Gastrocnemius medialis (tissue), 4 donors: ENCODE measurements at regions not wholly inside any gene's neighbourhood (a gene's known extent, or its start where the extent isn't known, plus 50 kb on each side); places are given as distances from the start of the nearest gene placed in this dataset.

Source experiments
- ATAC-seq, 2 donors: fragments of 150-250 bp; one replicate each; pipeline ENCODE4 v1.9.1; 2016
- DNase-seq, 2 donors: peaks; one replicate each; pipeline ENCODE4 v3.0.0-alpha.2; 2019
- H3K27ac ChIP-seq, 4 donors: fragments of 200-600 bp; sonication (generic); 1 replicate in 1 of 4; 2 replicates in 3 of 4; pipeline ENCODE4 v1.5.1; 2016 to 2018; ENCODE audit warnings: mild to moderate bottlenecking in 2 of 4, moderate library complexity in 1 of 4
- H3K27me3 ChIP-seq, 3 donors: fragments of 200-600 bp; sonication (generic) in 2 of 3; 1 replicate in 1 of 3; 2 replicates in 2 of 3; pipeline versions ENCODE4 v1.5.1 to v1.6.0; 2016 to 2019; ENCODE audit warnings: mild to moderate bottlenecking in 1 of 3, moderate library complexity in 1 of 3
- H3K36me3 ChIP-seq, 2 donors: fragments of 200-600 bp; sonication (generic) in 1 of 2; one replicate each; pipeline ENCODE4 v1.5.1; 2017 to 2018
- H3K4me1 ChIP-seq, 2 donors: fragments of 200-600 bp; sonication (generic) in 1 of 2; one replicate each; pipeline ENCODE4 v1.5.1; 2016 to 2017; ENCODE audit warnings: mild to moderate bottlenecking in 2 of 2
- H3K4me3 ChIP-seq, 4 donors: fragments of 200-600 bp; sonication (generic) in 3 of 4; 1 replicate in 1 of 4; 2 replicates in 3 of 4; pipeline ENCODE4 v1.5.1; 2016 to 2019; ENCODE audit warnings: mild to moderate bottlenecking in 2 of 4
- H3K9me3 ChIP-seq, 3 donors: fragments of 200-600 bp; sonication (generic) in 2 of 3; 1 replicate in 1 of 3; 2 replicates in 2 of 3; pipeline ENCODE4 v1.5.1; 2016 to 2019
- CTCF ChIP-seq, 5 experiments: fragments of 450-650 bp in 3 of 5; fragments of 200-600 bp in 2 of 5; sonication (generic) in 2 of 5; IDR thresholded peaks in 4 of 5; conservative IDR thresholded peaks in 1 of 5; 1 replicate in 4 of 5; 2 replicates in 1 of 5; pipeline ENCODE4 v1.5.1; 2016 to 2019; ENCODE audit warnings: antibody characterized with exemption in 5 of 5, mild to moderate bottlenecking in 3 of 5, moderate library complexity in 3 of 5
- POLR2A ChIP-seq, 2 donors: fragments of 450-650 bp; IDR thresholded peaks; one replicate each; pipeline ENCODE4 v1.6.1; 2017; ENCODE audit warnings: antibody characterized with exemption in 2 of 2, mild to moderate bottlenecking in 2 of 2, moderate library complexity in 2 of 2
- in situ Hi-C, 4 donors: fragments of 200-750 bp; cut with MboI; loops; one replicate each; pipeline versions ENCODE4 v1.15.0 to v1.8.0; 2017; ENCODE audit warnings: low sequenced_read_pairs in 4 of 4
- intact Hi-C: fragments of 100-400 bp; cut with DNase I; formaldehyde crosslinking; loops from one replicate; pipeline ENCODE4 v1.15.1; 2023; ENCODE audit warnings: low total_unique reads

- peak; percentile 58 to 69 for ATAC-seq
- peak overlapping the region; percentile 32 to 69 (median 60) for H3K27ac ChIP-seq
These were observed 125.6 kb upstream of the LGALSL start for GRCh38 chr2:64328415-64328722.

GRCh38 chr2:64328756-64329155 is 125.2 kb upstream of the LGALSL start:
- peak overlapping the region; percentile 7 to 69 (median 44) for H3K27ac ChIP-seq
- H3K4me1 ChIP-seq: peaks cover 27 to 42% of the 10 kb centered on the region in 2 donors
- TF ChIP-seq CTCF (IDR thresholded peaks at IDR 0.05 in 4 of 5, conservative IDR thresholded peaks at IDR 0.05 in 1 of 5): no peak
- no peak for TF ChIP-seq POLR2A (IDR thresholded peaks at IDR 0.05)
- H3K4me3 ChIP-seq: no peak overlapping the region
- no peak for ATAC-seq
- in situ Hi-C loops (loop anchor here (5.0 to 25.0 kb wide), 3 partner anchors 281 to 559 kb away; no protein-coding TSS in a partner anchor), intact Hi-C loops (loop anchor here (5.0 kb wide), 1 partner anchor 281 kb away; no protein-coding TSS in a partner anchor)
- no peaks in the 10 kb centered on the region for H3K9me3 ChIP-seq
- H3K27me3 ChIP-seq: no peaks in the 10 kb centered on the region
- DNase-seq: no peak
- H3K36me3 ChIP-seq: no peaks in the 10 kb centered on the region

More at GRCh38 chr2:64328415-64328722, 125.6 kb upstream of the LGALSL start:
- intact Hi-C loops: loop anchor here (5.0 kb wide), 1 partner anchor 281 kb away; no protein-coding TSS in a partner anchor
- Histone ChIP-seq H3K36me3 (no peaks in the 10 kb centered on the region), H3K27me3 (no peaks in the 10 kb centered on the region), H3K9me3 (no peaks in the 10 kb centered on the region), H3K4me1 (peaks cover 27 to 42% of the 10 kb centered on the region in 2 donors), H3K4me3 (no peak overlapping the region)
- in situ Hi-C loops: loop anchor here (5.0 to 25.0 kb wide), 3 partner anchors 281 to 559 kb away; no protein-coding TSS in a partner anchor
- TF ChIP-seq CTCF (IDR thresholded peaks at IDR 0.05 in 4 of 5, conservative IDR thresholded peaks at IDR 0.05 in 1 of 5) (no peak), POLR2A (IDR thresholded peaks at IDR 0.05) (no peak)
- DNase-seq: peak in 1 of 2 donors; percentile 29

GRCh38 chr2:64329848-64330247 is 124.1 kb upstream of the LGALSL start:
- peak overlapping the region; percentile 8 to 69 (median 60) for H3K27ac ChIP-seq
- TF ChIP-seq POLR2A (IDR thresholded peaks at IDR 0.05) (no peak), CTCF (IDR thresholded peaks at IDR 0.05 in 4 of 5, conservative IDR thresholded peaks at IDR 0.05 in 1 of 5) (no peak)
- no peak for DNase-seq
- in situ Hi-C loops: loop anchor here (5.0 to 25.0 kb wide), 6 partner anchors 152 to 557 kb away; no protein-coding TSS in a partner anchor
- no peak overlapping the region for H3K4me3 ChIP-seq
- ATAC-seq: peak in 1 of 2 donors; percentile 28
- H3K27me3 ChIP-seq: no peaks in the 10 kb centered on the region
- H3K4me1 ChIP-seq: peaks cover 27 to 42% of the 10 kb centered on the region in 2 donors
- intact Hi-C loops: loop anchor here (1.0 to 5.0 kb wide), 4 partner anchors 232 to 537 kb away; no protein-coding TSS in a partner anchor
- H3K9me3 ChIP-seq: no peaks in the 10 kb centered on the region
- H3K36me3 ChIP-seq: no peaks in the 10 kb centered on the region

- peak; percentile 84 to 94 (median 92) for TF ChIP-seq CTCF (IDR thresholded peaks at IDR 0.05 in 4 of 5, conservative IDR thresholded peaks at IDR 0.05 in 1 of 5)
- no peak for TF ChIP-seq POLR2A (IDR thresholded peaks at IDR 0.05)
- ATAC-seq (peak; percentile 59 to 75), DNase-seq (peak; percentile 47 to 50)
- intact Hi-C loops (loop anchor here (1.0 to 5.0 kb wide), 4 partner anchors 158 to 537 kb away; no protein-coding TSS in a partner anchor), in situ Hi-C loops (loop anchor here (5.0 to 25.0 kb wide), 6 partner anchors 152 to 557 kb away; no protein-coding TSS in a partner anchor)
- no peaks in the 10 kb centered on the region for H3K9me3 ChIP-seq
- no peaks in the 10 kb centered on the region for H3K36me3 ChIP-seq
- H3K4me1 ChIP-seq: peaks cover 27 to 42% of the 10 kb centered on the region in 2 donors
- H3K4me3 ChIP-seq: peak overlapping the region; percentile 18 to 52 (median 46)
- no peaks in the 10 kb centered on the region for H3K27me3 ChIP-seq
- peak overlapping the region; percentile 8 to 69 (median 60) for H3K27ac ChIP-seq
These were observed 123.5 kb upstream of the LGALSL start for GRCh38 chr2:64330281-64331113.
